ENCODE measurements at regions not wholly inside any gene's neighbourhood (a gene's known extent, or its start where the extent isn't known, plus 50 kb on each side); places are given as distances from the start of the nearest gene placed in this dataset.

GRCh38 chr15:62779899-62780298 lies 262.6 kb upstream of the TPM1 start:
- Histone ChIP-seq H3K9me3 (ENCODE audit: low read depth) (no peaks in the 10 kb centered on the region), H2AFZ (no peak overlapping the region), H3K27me3 (no peaks in the 10 kb centered on the region), H3K27ac (no peak overlapping the region), H3K36me3 (replicated peaks; ENCODE audit: insufficient read depth, low read depth) (no peaks in the 10 kb centered on the region), H4K20me1 (ENCODE audit: insufficient read depth, poor library complexity, severe bottlenecking) (no peaks in the 10 kb centered on the region), H3K4me1 (ENCODE audit: insufficient read depth) (peaks cover 6% of the 10 kb centered on the region), H3K9me2 (replicated peaks; ENCODE audit: insufficient read depth) (no peaks in the 10 kb centered on the region), H3K4me2 (no peak overlapping the region), H3K4me3 (no peak overlapping the region), H3K79me2 (no peaks in the 10 kb centered on the region)
- WGBS (ENCODE audit: low lambda C conversion rate, missing lambda C conversion rate) = 71% methylated on average over 3 of the region's 3 CpGs
- DNase-seq (ENCODE audit: low spot score) = no peak
- TF ChIP-seq CTCF (IDR thresholded peaks at IDR 0.05; ENCODE audit: poor library complexity) (no peak), EZH2 (IDR thresholded peaks at IDR 0.05; ENCODE audit: borderline replicate concordance) (no peak), EZH2phosphoT487 (IDR thresholded peaks at IDR 0.05; ENCODE audit: low read depth, severe bottlenecking, unreplicated experiment) (no peak)

DNA sequence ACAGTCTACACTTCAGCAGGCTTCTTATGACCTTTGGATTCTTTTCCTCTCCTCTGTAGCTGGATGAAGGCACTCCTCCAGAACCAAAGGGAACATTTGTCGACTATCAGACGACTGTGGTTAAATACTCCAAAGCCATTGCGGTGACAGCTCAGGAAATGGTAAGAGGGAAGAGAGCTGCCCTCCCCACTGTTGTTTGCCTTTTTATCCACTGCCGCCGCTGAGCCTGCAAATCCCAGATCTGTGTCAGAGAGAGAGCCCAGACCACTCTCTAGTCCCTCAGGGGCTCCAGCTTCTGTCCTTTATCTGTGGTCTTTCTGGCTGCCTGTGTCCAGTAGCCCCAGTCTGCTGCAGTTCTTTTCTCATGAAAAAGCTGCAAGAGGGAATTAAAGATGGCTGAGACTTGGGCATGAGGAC lies 261.5 kb upstream of the TPM1 start:
- Histone ChIP-seq H3K79me2 (no peaks in the 10 kb centered on the region), H3K4me1 (ENCODE audit: insufficient read depth) (peaks cover 9% of the 10 kb centered on the region), H2AFZ (no peak overlapping the region), H4K20me1 (ENCODE audit: insufficient read depth, poor library complexity, severe bottlenecking) (no peaks in the 10 kb centered on the region), H3K36me3 (replicated peaks; ENCODE audit: insufficient read depth, low read depth) (no peaks in the 10 kb centered on the region), H3K4me2 (peak overlapping the region; percentile 13), H3K27me3 (no peaks in the 10 kb centered on the region), H3K9me3 (ENCODE audit: low read depth) (no peaks in the 10 kb centered on the region), H3K27ac (peak overlapping the region; percentile 56), H3K9me2 (replicated peaks; ENCODE audit: insufficient read depth) (no peaks in the 10 kb centered on the region), H3K4me3 (no peak overlapping the region)
- 25% methylated on average over 5 of the region's 5 CpGs for WGBS (ENCODE audit: low lambda C conversion rate, missing lambda C conversion rate)
- DNase-seq (ENCODE audit: low spot score) = no peak
- TF ChIP-seq EZH2phosphoT487 (IDR thresholded peaks at IDR 0.05; ENCODE audit: low read depth, severe bottlenecking, unreplicated experiment) (no peak), CTCF (IDR thresholded peaks at IDR 0.05; ENCODE audit: poor library complexity) (no peak), EZH2 (IDR thresholded peaks at IDR 0.05; ENCODE audit: borderline replicate concordance) (no peak)

GRCh38 chr15:62782071-62782841 lies 260.3 kb upstream of the TPM1 start:
- Histone ChIP-seq H3K9me3 (ENCODE audit: low read depth) (no peaks in the 10 kb centered on the region), H3K4me2 (no peak overlapping the region), H3K4me1 (ENCODE audit: insufficient read depth) (peaks cover 13% of the 10 kb centered on the region), H3K27ac (no peak overlapping the region), H3K36me3 (replicated peaks; ENCODE audit: insufficient read depth, low read depth) (no peaks in the 10 kb centered on the region), H3K79me2 (no peaks in the 10 kb centered on the region), H2AFZ (no peak overlapping the region), H3K9me2 (replicated peaks; ENCODE audit: insufficient read depth) (no peaks in the 10 kb centered on the region), H3K4me3 (no peak overlapping the region), H3K27me3 (no peaks in the 10 kb centered on the region), H4K20me1 (ENCODE audit: insufficient read depth, poor library complexity, severe bottlenecking) (no peaks in the 10 kb centered on the region)
- WGBS (ENCODE audit: low lambda C conversion rate, missing lambda C conversion rate) = 44% methylated on average over 11 of the region's 11 CpGs
- peak; percentile 85 for DNase-seq (ENCODE audit: low spot score)
- TF ChIP-seq EZH2phosphoT487 (IDR thresholded peaks at IDR 0.05; ENCODE audit: low read depth, severe bottlenecking, unreplicated experiment) (no peak), CTCF (IDR thresholded peaks at IDR 0.05; ENCODE audit: poor library complexity) (peak; percentile 80)
